Testis (tissue), 2 donors: ENCODE measurements at regions not wholly inside any gene's neighbourhood (a gene's known extent, or its start where the extent isn't known, plus 50 kb on each side); places are given as distances from the start of the nearest gene placed in this dataset.

ENCODE experiments used
- CTCF ChIP-seq, 3 experiments: fragments of 450-650 bp in 2 of 3; fragments of 200-600 bp in 1 of 3; sonication (generic) in 1 of 3; IDR thresholded peaks; one replicate each; pipeline ENCODE4 v1.5.1; 2016 to 2019; ENCODE audit warnings: antibody characterized with exemption in 3 of 3, mild to moderate bottlenecking in 2 of 3, moderate library complexity in 1 of 3
- POLR2A ChIP-seq: fragments of 450-650 bp; IDR thresholded peaks from one replicate; pipeline ENCODE4 v1.6.1; 2017; ENCODE audit warnings: antibody characterized with exemption, mild to moderate bottlenecking, moderate library complexity

GRCh38 chr2:210792000-210792399, 235.6 kb downstream of the CPS1 start:
- TF ChIP-seq POLR2A (no peak), CTCF (IDR thresholded peaks at IDR 0.05) (no peak)
